ENCODE measurements at regions not wholly inside any gene's neighbourhood (a gene's known extent, or its start where the extent isn't known, plus 50 kb on each side); places are given as distances from the start of the nearest gene placed in this dataset.

- H3K4me2 ChIP-seq, result no peak overlapping the region
- POLR2A ChIA-PET, result no interaction called here
- no peaks in the 10 kb centered on the region for H3K9me2 ChIP-seq
- peaks cover 0 to 19% of the 10 kb centered on the region in 2 experiments; a peak in 2 of 4 replicates for H3K4me1 ChIP-seq (ENCODE audit: control insufficient read depth in 1 of 2, insufficient read depth in 2 of 2, low read depth in 1 of 2, low read length in 1 of 2)
- no peak overlapping the region for H3K27ac ChIP-seq (ENCODE audit: low read depth in 2 of 2, low read length in 1 of 2)
- no peaks in the 10 kb centered on the region for H3K36me3 ChIP-seq (replicated peaks in 1 of 2; ENCODE audit: control insufficient read depth in 1 of 2, insufficient read depth in 2 of 2, low read length in 1 of 2)
- H4K20me1 ChIP-seq (ENCODE audit: insufficient read depth), result no peaks in the 10 kb centered on the region
- no peak overlapping the region for H3K9ac ChIP-seq
- H3K4me3 ChIP-seq (ENCODE audit: low read depth in 2 of 2, low read length in 1 of 2), result no peak overlapping the region
- 53% methylated on average over 4 of the region's 4 CpGs for WGBS (ENCODE audit: low lambda C conversion rate)
- no peaks in the 10 kb centered on the region for H3K27me3 ChIP-seq (ENCODE audit: insufficient read depth)
- no peak overlapping the region for H2AFZ ChIP-seq (ENCODE audit: low read depth)
- H3F3A ChIP-seq (replicated peaks; ENCODE audit: insufficient read depth), result no peaks in the 10 kb centered on the region
- no peaks in the 10 kb centered on the region for H3K79me2 ChIP-seq (ENCODE audit: insufficient read depth)
- TF ChIP-seq NFIC (IDR thresholded peaks at IDR 0.05; ENCODE audit: borderline replicate concordance) (no peak), ZBTB33 (IDR thresholded peaks at IDR 0.05; ENCODE audit: borderline replicate concordance, low read depth) (no peak), EP300 (IDR thresholded peaks at IDR 0.05; ENCODE audit: borderline replicate concordance in 1 of 2, low read depth in 1 of 2, low read length in 1 of 2) (no peak), POLR2AphosphoS5 (IDR thresholded peaks at IDR 0.05; ENCODE audit: low read depth, low read length) (no peak), FOSL2 (IDR thresholded peaks at IDR 0.05; ENCODE audit: borderline replicate concordance, low read depth) (no peak), IRF3 (IDR thresholded peaks at IDR 0.05; ENCODE audit: low read depth, low read length) (no peak), MXI1 (IDR thresholded peaks at IDR 0.05; ENCODE audit: low read depth, low read length) (no peak), REST (IDR thresholded peaks at IDR 0.05; ENCODE audit: low read depth, low read length) (no peak), RXRA (IDR thresholded peaks at IDR 0.05; ENCODE audit: borderline replicate concordance, low read depth) (no peak), EZH2phosphoT487 (IDR thresholded peaks at IDR 0.05; ENCODE audit: borderline replicate concordance, low read depth) (no peak), GATA2 (CRISPR knock-in tag; IDR thresholded peaks at IDR 0.05) (no peak), SMC3 (IDR thresholded peaks at IDR 0.05; ENCODE audit: low read depth, low read length) (no peak), MEF2A (IDR thresholded peaks at IDR 0.05; ENCODE audit: borderline replicate concordance, low read depth) (no peak), RFX5 (IDR thresholded peaks at IDR 0.05; ENCODE audit: low read length) (no peak), RAD21 (IDR thresholded peaks at IDR 0.05; ENCODE audit: low read length) (no peak), ELF1 (IDR thresholded peaks at IDR 0.05) (no peak), SIN3A (IDR thresholded peaks at IDR 0.05; ENCODE audit: borderline replicate concordance, low read depth, low read length) (no peak), CTCF (IDR thresholded peaks at IDR 0.05) (no peak), YY1 (IDR thresholded peaks at IDR 0.05; ENCODE audit: low read depth) (no peak), PBX3 (IDR thresholded peaks at IDR 0.05) (no peak)
- CTCF ChIA-PET, result interaction anchor here (0.7 to 1.6 kb wide), 4 partner anchors 12 to 488 kb away, joined by 3 to 5 read pairs (median 3); no protein-coding TSS in a partner anchor
- no peak for DNase-seq
- no peaks in the 10 kb centered on the region for H3K9me3 ChIP-seq
Measured at GRCh38 chr10:43898592-43898991, 249.9 kb upstream of the ZNF32 start.
